GM13977 (cell line): ENCODE measurements at regions not wholly inside any gene's neighbourhood (a gene's known extent, or its start where the extent isn't known, plus 50 kb on each side); places are given as distances from the start of the nearest gene placed in this dataset.

ENCODE experiments used
- DNase-seq: peaks from one replicate; pipeline ENCODE4 v3.0.0; 2012; ENCODE audit warnings: low spot score
- CTCF ChIP-seq: IDR thresholded peaks from 2 replicates; pipeline ENCODE4 v1.5.1; 2012; ENCODE audit warnings: mild to moderate bottlenecking, control low read depth; ENCODE audit not compliant: insufficient read depth; ENCODE audit errors: extremely low read depth, missing control alignments
- in situ Hi-C: fragments of 300-500 bp; cut with MboI; formaldehyde crosslinking; loops from one replicate; pipeline ENCODE4 v1.12.0; 2022; ENCODE audit warnings: low sequenced_read_pairs, low pct_unique_long_range_greater_than_20kb, mixed read lengths, inconsistent platforms; ENCODE audit not compliant: unreplicated experiment

- DNase-seq, result no peak
- TF ChIP-seq CTCF, result no peak
- in situ Hi-C loops, result no loop called here
Measured at GRCh38 chr9:14497476-14497875, 183.5 kb upstream of the NFIB start.

GRCh38 chr9:14488421-14489190, 174.7 kb upstream of the NFIB start:
- TF ChIP-seq CTCF, result no peak
- in situ Hi-C loops, result no loop called here
- no peak for DNase-seq

- TF ChIP-seq CTCF, result no peak
- DNase-seq, result no peak
- in situ Hi-C loops, result no loop called here
Measured at GRCh38 chr9:14487547-14488185, 173.7 kb upstream of the NFIB start.

- in situ Hi-C loops, result no loop called here
- DNase-seq, result no peak
- no peak for TF ChIP-seq CTCF
Measured at GRCh38 chr9:14485366-14485765, 171.4 kb upstream of the NFIB start.

- TF ChIP-seq CTCF, result no peak
- DNase-seq, result no peak
- in situ Hi-C loops, result no loop called here
Measured at GRCh38 chr9:14482856-14483255, 168.9 kb upstream of the NFIB start.

GRCh38 chr9:14480526-14480925, 166.6 kb upstream of the NFIB start:
- in situ Hi-C loops, result no loop called here
- no peak for DNase-seq
- TF ChIP-seq CTCF, result no peak

GRCh38 chr9:14479163-14479560, 165.2 kb upstream of the NFIB start:
- TF ChIP-seq CTCF, result no peak
- DNase-seq, result no peak
- in situ Hi-C loops, result no loop called here
